NCI-H2227 (cell line): ENCODE measurements at regions not wholly inside any gene's neighbourhood (a gene's known extent, or its start where the extent isn't known, plus 50 kb on each side); places are given as distances from the start of the nearest gene placed in this dataset.

Experiments
- DNase-seq: peaks from one replicate; lab custom pipeline; 2025; ENCODE audit not compliant: unreplicated experiment; lab: John Stamatoyannopoulos, UW

GRCh38 chr5:31049936-31050704 is 143.4 kb upstream of the CDH6 start:
- no peak for DNase-seq

GRCh38 chr5:31049461-31049860 is 144.0 kb upstream of the CDH6 start:
- DNase-seq, result no peak

GRCh38 chr5:31048282-31049270 is 144.9 kb upstream of the CDH6 start:
- no peak for DNase-seq

GRCh38 chr5:31047621-31048020 is 145.9 kb upstream of the CDH6 start:
- no peak for DNase-seq

- DNase-seq, result no peak
Observed at GRCh38 chr5:31047007-31047406, 146.5 kb upstream of the CDH6 start.

GRCh38 chr5:31036411-31036810 is 157.1 kb upstream of the CDH6 start:
- DNase-seq, result no peak

- DNase-seq, result no peak
Observed at GRCh38 chr5:31033295-31033694, 160.2 kb upstream of the CDH6 start.

- no peak for DNase-seq
Observed at GRCh38 chr5:31029925-31030324, 163.6 kb upstream of the CDH6 start.

GRCh38 chr5:31027721-31028120 is 165.8 kb upstream of the CDH6 start:
- no peak for DNase-seq

GRCh38 chr5:31023105-31023504 is 170.4 kb upstream of the CDH6 start:
- no peak for DNase-seq

- DNase-seq, result no peak
Observed at GRCh38 chr5:31021181-31021624, 172.3 kb upstream of the CDH6 start.

- no peak for DNase-seq
Observed at GRCh38 chr5:31008231-31008630, 185.3 kb upstream of the CDH6 start.

- no peak for DNase-seq
Observed at GRCh38 chr5:31007672-31008071, 185.8 kb upstream of the CDH6 start.

GRCh38 chr5:31000287-31000686 is 193.2 kb upstream of the CDH6 start:
- no peak for DNase-seq

GRCh38 chr5:30997681-30998080 is 195.8 kb upstream of the CDH6 start:
- DNase-seq, result no peak

GRCh38 chr5:30994902-30995301 is 198.6 kb upstream of the CDH6 start:
- DNase-seq, result no peak

GRCh38 chr5:30994176-30994575 is 199.3 kb upstream of the CDH6 start:
- no peak for DNase-seq

- DNase-seq, result no peak
Observed at GRCh38 chr5:30991462-30991861, 202.0 kb upstream of the CDH6 start.

- DNase-seq, result no peak
Observed at GRCh38 chr5:30981576-30981975, 211.9 kb upstream of the CDH6 start.

GRCh38 chr5:30968971-30969370 is 224.5 kb upstream of the CDH6 start:
- DNase-seq, result no peak

- DNase-seq, result no peak
Observed at GRCh38 chr5:30960036-30960435, 233.4 kb upstream of the CDH6 start.

GRCh38 chr5:30959238-30959637 is 234.2 kb upstream of the CDH6 start:
- DNase-seq, result no peak
